Heart left ventricle (tissue), 16 donors: ENCODE measurements at regions not wholly inside any gene's neighbourhood (a gene's known extent, or its start where the extent isn't known, plus 50 kb on each side); places are given as distances from the start of the nearest gene placed in this dataset.

Experiments
- ATAC-seq, 4 donors: fragments of 200-7000 bp; cut with Tn5 transposase; one replicate each; pipeline ENCODE4 v1.9.1; 2020 to 2022; ENCODE audit warnings: moderate library complexity in 4 of 4, mild to moderate bottlenecking in 3 of 4, moderate number of reproducible peaks in 1 of 4
- DNase-seq, 5 donors: peaks; one replicate each; pipeline ENCODE4 v3.0.0-alpha.2; 2020
- H3K27ac ChIP-seq, 12 donors: fragments of 200-600 bp; sonication (generic) in 4 of 12; one replicate each; pipeline versions ENCODE4 v1.5.0 to v1.8.0; 2016 to 2022; ENCODE audit warnings: mild to moderate bottlenecking in 2 of 12
- H3K27me3 ChIP-seq, 9 donors: fragments of 200-600 bp; sonication (generic) in 2 of 9; one replicate each; pipeline versions ENCODE4 v1.5.1 to v1.8.0; 2016 to 2022; ENCODE audit warnings: mild to moderate bottlenecking in 3 of 9
- H3K36me3 ChIP-seq, 9 donors: fragments of 200-600 bp; sonication (generic) in 2 of 9; one replicate each; pipeline versions ENCODE4 v1.5.0 to v1.8.0; 2018 to 2022; ENCODE audit warnings: mild to moderate bottlenecking in 2 of 9
- H3K4me1 ChIP-seq, 12 donors: fragments of 200-600 bp; sonication (generic) in 4 of 12; one replicate each; pipeline versions ENCODE4 v1.5.0 to v1.8.0; 2016 to 2022; ENCODE audit warnings: mild to moderate bottlenecking in 3 of 12
- H3K4me3 ChIP-seq, 12 donors: fragments of 200-600 bp; sonication (generic) in 4 of 12; one replicate each; pipeline versions ENCODE4 v1.5.0 to v1.8.0; 2017 to 2022; ENCODE audit warnings: mild to moderate bottlenecking in 9 of 12, moderate library complexity in 4 of 12
- H3K9me3 ChIP-seq, 12 donors: fragments of 200-600 bp; sonication (generic) in 4 of 12; one replicate each; pipeline versions ENCODE4 v1.5.0 to v1.8.0; 2016 to 2022; ENCODE audit warnings: mild to moderate bottlenecking in 1 of 12
- POLR2A ChIP-seq, 2 donors: fragments of 450-650 bp; IDR thresholded peaks; one replicate each; pipeline ENCODE4 v1.6.1; 2017; ENCODE audit warnings: antibody characterized with exemption in 2 of 2, mild to moderate bottlenecking in 2 of 2, moderate library complexity in 2 of 2
- WGBS, 4 donors: extraction: QIAGEN DNeasy Blood & Tissue Kit in 2 of 4; methylation state at CpG; one replicate each; pipeline versions ENCODE4 v1.1.5 to v1.1.7; 2013 to 2018; 5-methylcytosine and 5-hydroxymethylcytosine counted together
- intact Hi-C, 10 donors: fragments of 100-400 bp; cut with DNase I; formaldehyde crosslinking; loops; one replicate each; pipeline versions ENCODE4 v1.11.1 to v1.14.2; 2022
- TF ChIP-seq, protein P1 (sequence below), 12 donors: fragments of 200-600 bp; sonication (generic) in 4 of 12; IDR thresholded peaks; one replicate each; pipeline versions ENCODE4 v1.5.0 to v1.8.0; 2018 to 2022; ENCODE audit warnings: antibody characterized with exemption in 12 of 12, mild to moderate bottlenecking in 5 of 12
- donor health status: ischemic (EF 13 %, LVEDD 7.1; RV severe dilation, severe dysfunction).
- donor health status: healthy with polysubstance abuse.
- donor health status: DM: no; HTN: yes; CAD: no.
- donor health status: DM: no; HTN: no; CAD: no.
- donor health status: ischemic (EF 25% LVEDD 6.9; RV normal size, moderate dysfunction).
- donor health status: ischemic (EF 25% LVEDD 5.7; RV mildly dilated, moderate dysfunction).
- donor health status: healthy.
- donor health status: DM: yes; HTN: yes; CAD: no.
- donor health status: ischemic (EF 35%, LVEDD 5.7; RV mildly dilated, moderate dysfunction).
- donor health status: nonischemic (EF 11% LVEDD 7.7; RV severe dilation, severe dysfunction).
- donor health status: DM: yes; HTN: yes; CAD: no.
- donor health status: PGD.
- donor health status: ischemic (EF 29% LVEDD 5.4; RV normal size, mild dysfunction).
- donor health status: nonischemic (EF 23%, LVEDD 6.1; RV moderate dilation, normal function).

DNA sequence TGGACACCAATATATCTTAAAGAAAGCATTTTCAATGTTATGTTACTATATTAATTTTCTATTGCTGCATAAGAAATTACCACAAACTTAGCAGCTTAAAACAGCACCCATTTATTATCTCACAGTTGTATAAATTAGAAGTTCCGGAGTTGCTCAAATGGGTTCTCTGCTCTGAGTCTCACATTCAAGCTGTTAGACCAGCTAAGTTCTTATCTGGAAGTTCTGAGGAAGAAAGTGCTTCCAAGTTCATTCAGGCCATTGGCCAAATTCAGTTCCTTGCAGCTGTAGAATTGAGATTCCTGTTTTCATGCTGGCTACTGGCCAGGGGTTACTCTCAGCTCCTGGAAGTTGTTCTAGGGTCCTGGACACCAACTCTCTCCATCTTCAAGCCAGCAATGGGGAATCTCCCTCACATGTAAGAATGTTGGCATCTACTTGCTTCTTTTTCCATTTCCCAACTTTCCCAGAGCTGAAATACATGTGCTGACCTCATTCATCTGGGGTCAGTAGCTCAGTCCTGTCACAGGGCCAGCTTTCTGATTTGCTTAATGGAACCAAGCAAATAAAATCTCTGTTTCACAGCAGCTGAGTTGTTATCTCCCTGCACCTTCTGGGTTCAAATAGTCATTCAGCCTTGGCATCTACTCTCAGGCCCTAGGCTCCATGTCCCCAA lies 99.6 kb upstream of the INTU start:
- peak overlapping the region in 5 of 12 donors; percentile 9 to 36 (median 25) for H3K27ac ChIP-seq
- ATAC-seq (peak; percentile 81 to 97 (median 92)), DNase-seq (peak in 4 of 5 donors; percentile 64 to 84 (median 80))
- no peak for TF ChIP-seq POLR2A (IDR thresholded peaks at IDR 0.05)
- TF ChIP-seq, protein P1, sequence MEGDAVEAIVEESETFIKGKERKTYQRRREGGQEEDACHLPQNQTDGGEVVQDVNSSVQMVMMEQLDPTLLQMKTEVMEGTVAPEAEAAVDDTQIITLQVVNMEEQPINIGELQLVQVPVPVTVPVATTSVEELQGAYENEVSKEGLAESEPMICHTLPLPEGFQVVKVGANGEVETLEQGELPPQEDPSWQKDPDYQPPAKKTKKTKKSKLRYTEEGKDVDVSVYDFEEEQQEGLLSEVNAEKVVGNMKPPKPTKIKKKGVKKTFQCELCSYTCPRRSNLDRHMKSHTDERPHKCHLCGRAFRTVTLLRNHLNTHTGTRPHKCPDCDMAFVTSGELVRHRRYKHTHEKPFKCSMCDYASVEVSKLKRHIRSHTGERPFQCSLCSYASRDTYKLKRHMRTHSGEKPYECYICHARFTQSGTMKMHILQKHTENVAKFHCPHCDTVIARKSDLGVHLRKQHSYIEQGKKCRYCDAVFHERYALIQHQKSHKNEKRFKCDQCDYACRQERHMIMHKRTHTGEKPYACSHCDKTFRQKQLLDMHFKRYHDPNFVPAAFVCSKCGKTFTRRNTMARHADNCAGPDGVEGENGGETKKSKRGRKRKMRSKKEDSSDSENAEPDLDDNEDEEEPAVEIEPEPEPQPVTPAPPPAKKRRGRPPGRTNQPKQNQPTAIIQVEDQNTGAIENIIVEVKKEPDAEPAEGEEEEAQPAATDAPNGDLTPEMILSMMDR (IDR thresholded peaks at IDR 0.05), result no peak
- intact Hi-C loops, result no loop called here
- H3K36me3 ChIP-seq, result no peaks in the 10 kb centered on the region
- no peaks in the 10 kb centered on the region for H3K27me3 ChIP-seq
- 32 to 40% (median 39%) methylated on average over 1 of the region's 1 CpG for WGBS, 4 donors
- peaks cover 0 to 7% (median 1%) of the 10 kb centered on the region in 12 donors for H3K9me3 ChIP-seq
- H3K4me3 ChIP-seq, result no peak overlapping the region
- peaks cover 0 to 21% (median 8%) of the 10 kb centered on the region in 12 donors for H3K4me1 ChIP-seq

DNA sequence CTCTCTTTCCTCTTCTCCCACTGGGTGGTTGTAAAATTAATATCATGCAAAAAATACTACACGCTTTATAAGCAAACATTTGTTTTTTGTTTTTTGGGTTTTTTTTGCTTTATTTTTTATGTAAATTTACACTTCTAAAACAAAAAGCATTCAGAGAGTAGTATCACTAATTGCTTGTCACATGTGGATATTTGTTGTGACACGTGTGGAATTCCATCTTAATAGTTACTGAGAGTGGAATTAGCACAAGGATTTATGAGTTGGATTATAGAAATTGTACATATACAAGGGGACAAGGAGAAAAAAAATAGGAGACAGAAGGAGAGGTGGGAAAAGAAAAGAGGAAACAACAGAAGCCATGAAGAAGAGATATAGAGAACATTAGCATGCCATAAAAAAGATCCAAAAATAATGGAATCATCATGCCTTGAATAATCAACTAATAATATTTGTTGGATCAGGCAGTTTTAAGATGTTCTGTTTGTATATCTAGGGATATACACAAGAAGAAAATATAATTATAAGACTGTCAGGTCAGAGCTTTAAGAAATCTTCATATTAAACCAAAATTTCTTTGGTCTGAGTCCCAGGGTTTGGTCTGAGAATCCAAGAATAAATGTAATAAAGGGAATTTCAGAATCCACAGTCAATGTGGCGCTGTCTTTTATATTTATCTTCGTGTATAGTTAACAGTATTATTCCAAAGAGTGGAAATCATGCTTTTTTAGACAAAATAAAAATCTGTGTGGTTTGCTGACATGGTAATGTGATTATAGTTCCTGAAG lies 98.5 kb upstream of the INTU start:
- Histone ChIP-seq H3K27ac (peak overlapping the region in 2 of 12 donors; percentile 13 to 36), H3K36me3 (no peaks in the 10 kb centered on the region), H3K4me1 (peaks cover 0 to 21% (median 6%) of the 10 kb centered on the region in 12 donors), H3K4me3 (no peak overlapping the region), H3K27me3 (no peaks in the 10 kb centered on the region), H3K9me3 (peaks cover 0 to 7% (median 1%) of the 10 kb centered on the region in 12 donors)
- ATAC-seq (no peak), DNase-seq (no peak)
- WGBS, 4 donors, result 91 to 94% (median 93%) methylated on average over 4 of the region's 4 CpGs
- intact Hi-C loops, result no loop called here
- TF ChIP-seq, protein P1 (IDR thresholded peaks at IDR 0.05), result no peak
- no peak for TF ChIP-seq POLR2A (IDR thresholded peaks at IDR 0.05)

DNA sequence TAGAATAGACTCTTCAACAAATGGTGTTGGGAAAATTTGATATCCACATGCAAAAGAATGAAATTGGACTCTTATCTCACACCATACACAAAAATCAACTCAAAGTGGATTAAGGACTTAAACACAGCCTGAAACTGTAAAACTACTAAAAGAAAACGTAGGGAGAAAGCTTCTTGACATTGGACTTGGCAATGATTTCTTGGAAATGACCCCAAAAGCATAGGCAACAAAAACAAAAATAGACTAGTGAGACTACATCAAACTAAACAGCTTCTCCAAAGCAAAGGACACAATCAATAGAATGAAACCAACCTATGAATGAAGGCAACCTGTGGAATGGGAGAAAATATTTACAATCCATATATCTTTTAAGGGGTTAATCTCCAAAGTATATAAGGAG lies 94.7 kb upstream of the INTU start:
- DNase-seq (no peak), ATAC-seq (no peak)
- H3K36me3 ChIP-seq, result no peaks in the 10 kb centered on the region
- intact Hi-C loops, result loop anchor here in 2 of 10 donors (5.0 kb wide), 2 partner anchors 51 to 341 kb away; no protein-coding TSS in a partner anchor
- H3K27me3 ChIP-seq, result no peaks in the 10 kb centered on the region
- H3K4me3 ChIP-seq, result no peak overlapping the region
- 30 to 54% (median 44%) methylated on average over 1 of the region's 1 CpG for WGBS, 4 donors
- TF ChIP-seq POLR2A (IDR thresholded peaks at IDR 0.05), result no peak
- TF ChIP-seq, protein P1 (IDR thresholded peaks at IDR 0.05), result no peak
- H3K27ac ChIP-seq, result no peak overlapping the region
- no peaks in the 10 kb centered on the region for H3K9me3 ChIP-seq
- H3K4me1 ChIP-seq, result peaks cover 0 to 13% (median under 1%) of the 10 kb centered on the region in 12 donors

DNA sequence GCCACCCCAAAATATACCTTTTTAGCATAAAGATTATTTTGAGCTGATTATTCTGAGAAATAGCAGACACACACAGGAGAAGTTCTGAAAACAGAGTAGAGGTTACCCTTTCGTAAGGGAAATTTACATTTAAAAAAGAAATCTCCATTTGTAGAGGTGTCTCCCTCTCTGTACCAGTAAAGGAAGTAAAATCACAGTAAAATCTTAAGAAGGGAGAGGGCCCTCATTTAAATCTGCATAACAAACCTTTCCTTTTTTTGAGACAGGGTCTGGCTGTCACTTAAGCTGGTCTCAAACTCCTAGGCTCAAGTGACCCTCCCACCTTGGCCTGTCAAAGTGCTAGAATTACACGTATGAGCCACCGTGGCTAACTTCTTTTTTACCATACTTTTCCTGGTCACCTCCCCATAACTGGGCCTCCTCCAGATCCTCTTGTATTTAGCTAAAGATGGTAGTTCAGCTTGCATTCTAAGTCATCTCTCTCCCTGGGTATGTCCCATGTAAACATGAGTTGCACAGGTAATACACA lies 92.2 kb upstream of the INTU start:
- Histone ChIP-seq H3K27ac (no peak overlapping the region), H3K9me3 (peaks cover 0 to 2% (median 0%) of the 10 kb centered on the region in 12 donors), H3K36me3 (no peaks in the 10 kb centered on the region), H3K27me3 (no peaks in the 10 kb centered on the region), H3K4me3 (no peak overlapping the region), H3K4me1 (no peaks in the 10 kb centered on the region)
- 67 to 79% (median 70%) methylated on average over 3 of the region's 3 CpGs for WGBS, 4 donors
- no peak for DNase-seq
- intact Hi-C loops, result no loop called here
- TF ChIP-seq, protein P1 (IDR thresholded peaks at IDR 0.05), result no peak
- TF ChIP-seq POLR2A (IDR thresholded peaks at IDR 0.05), result no peak
- ATAC-seq, result no peak
